Activated CD4-positive, alpha-beta T cell treated with anti-CD3 and anti-CD28 coated beads for 48 hours (primary cell): ENCODE measurements at regions not wholly inside any gene's neighbourhood (a gene's known extent, or its start where the extent isn't known, plus 50 kb on each side); places are given as distances from the start of the nearest gene placed in this dataset.
"Not testable (repeated sequence)": the region's sequence is repeated elsewhere in the genome, so short reads cannot be mapped to it uniquely, and the experiment has no call there.

Source experiments
- DNase-seq: peaks from one replicate; pipeline ENCODE4 v3.0.0-alpha.2; 2020

DNA sequence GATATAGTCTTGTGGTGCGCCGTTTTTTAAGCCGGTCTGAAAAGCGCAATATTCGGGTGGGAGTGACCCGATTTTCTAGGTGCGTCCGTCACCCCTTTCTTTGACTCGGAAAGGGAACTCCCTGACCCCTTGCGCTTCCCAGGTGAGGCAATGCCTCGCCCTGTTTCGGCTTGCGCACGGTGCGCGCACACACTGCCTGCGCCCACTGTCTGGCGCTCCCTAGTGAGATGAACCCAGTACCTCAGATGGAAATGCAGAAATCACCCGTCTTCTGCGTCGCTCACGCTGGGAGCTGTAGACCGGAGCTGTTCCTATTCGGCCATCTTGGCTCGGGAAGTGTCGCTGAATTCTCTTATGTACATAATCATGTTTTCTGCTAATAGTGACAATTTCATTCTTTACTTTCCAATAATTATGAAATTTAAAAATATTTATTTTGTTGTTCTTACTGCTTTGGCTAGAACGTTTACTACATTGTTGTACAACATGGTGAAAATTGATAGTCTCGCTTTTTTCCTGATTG, 61.2 kb upstream of the MINDY3 start:
- DNase-seq: not testable (repeated sequence)

DNA sequence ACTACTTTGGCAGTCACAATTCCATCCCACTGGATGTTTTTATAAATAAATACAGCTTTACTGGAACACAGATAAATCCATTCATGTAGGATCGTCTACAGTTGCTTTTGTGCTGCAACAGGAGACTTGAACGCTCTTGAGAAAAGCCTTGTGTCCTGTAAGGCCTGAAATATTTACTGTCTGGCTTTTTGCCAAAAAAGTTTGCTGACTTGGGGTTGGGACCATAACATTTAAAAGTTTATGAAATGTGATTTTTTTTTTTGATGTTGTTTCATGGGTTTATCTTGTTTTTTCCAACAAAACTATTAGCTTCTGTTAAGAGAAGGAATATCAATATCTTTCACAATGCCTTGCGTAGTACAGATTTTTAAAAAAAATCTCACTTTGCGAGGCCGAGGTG, 71.1 kb upstream of the MINDY3 start:
- DNase-seq: no peak

DNA sequence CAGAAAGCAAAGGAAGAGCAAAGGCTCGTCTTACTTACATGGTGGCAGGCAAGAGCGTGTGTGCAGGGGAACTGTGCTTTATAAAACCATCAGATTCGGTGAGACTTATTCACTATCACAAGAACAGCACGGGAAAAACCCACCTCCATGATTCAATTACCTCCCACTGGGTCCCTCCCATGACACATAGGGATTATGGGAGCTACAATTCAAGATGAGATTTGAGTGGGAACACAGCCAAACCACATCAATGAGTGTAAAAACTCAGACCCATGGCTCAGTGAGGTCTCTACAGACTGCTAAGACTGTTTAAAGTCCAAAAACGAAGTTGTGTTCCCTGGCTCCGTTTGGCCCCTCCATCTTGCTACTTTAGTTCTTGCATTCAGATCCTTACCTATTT, 79.2 kb upstream of the MINDY3 start:
- DNase-seq: not testable (repeated sequence)

DNA sequence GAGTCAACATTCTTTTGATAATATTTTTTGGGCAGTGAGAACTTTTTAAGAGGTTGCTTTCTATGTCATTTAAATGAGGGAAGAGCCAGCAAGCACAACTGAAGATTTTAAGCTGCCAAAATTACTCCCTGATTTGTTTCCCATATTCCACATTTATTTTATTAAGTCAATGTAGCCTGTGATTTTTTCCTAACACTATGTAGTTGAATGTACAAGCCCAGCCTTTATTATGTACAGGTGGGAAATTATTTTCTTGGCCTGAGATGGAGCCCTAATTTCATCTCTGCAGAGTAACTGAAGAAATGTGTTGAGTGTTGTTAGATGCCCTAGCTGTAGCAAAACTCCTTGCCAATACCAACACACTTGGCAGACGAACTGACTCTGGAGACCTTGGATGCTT, 83.1 kb upstream of the MINDY3 start:
- DNase-seq: no peak

DNA sequence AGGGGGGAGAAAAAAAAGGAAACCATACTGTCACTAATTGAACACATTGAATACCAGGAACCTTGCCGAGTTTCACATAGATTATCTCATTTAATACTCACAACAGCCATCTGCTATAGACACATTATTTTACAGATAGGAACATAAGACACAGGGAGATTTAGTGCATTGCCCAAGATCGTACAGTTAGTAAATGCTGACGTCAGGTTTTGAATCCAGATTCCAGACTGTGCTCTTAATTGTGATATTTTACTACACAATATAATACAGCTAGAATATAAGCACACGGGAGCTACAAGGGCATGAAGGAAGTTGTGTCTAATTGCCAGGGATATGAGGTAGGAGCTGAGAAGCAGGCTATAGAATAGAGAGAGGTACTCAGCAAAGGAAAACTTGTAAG, 93.9 kb upstream of the MINDY3 start:
- DNase-seq: no peak

DNA sequence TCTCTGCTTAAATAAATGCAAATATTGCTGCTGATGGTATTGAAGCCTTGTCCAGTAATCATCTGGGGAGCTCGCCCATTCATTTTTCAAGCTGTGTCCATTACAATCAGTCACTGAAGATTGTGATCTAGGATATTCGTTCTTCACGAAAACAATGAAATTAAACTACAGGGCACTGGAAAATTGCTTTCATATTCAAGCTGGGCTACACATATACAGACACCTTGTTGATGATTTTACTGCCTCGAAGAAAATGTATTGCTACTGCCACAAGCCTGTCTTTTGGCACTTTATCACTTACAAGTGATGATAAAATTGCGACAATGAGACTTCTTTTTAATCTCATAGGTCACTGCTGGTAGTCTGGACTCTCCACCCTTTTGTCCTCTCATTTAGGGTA, 100.0 kb upstream of the MINDY3 start:
- DNase-seq: no peak

DNA sequence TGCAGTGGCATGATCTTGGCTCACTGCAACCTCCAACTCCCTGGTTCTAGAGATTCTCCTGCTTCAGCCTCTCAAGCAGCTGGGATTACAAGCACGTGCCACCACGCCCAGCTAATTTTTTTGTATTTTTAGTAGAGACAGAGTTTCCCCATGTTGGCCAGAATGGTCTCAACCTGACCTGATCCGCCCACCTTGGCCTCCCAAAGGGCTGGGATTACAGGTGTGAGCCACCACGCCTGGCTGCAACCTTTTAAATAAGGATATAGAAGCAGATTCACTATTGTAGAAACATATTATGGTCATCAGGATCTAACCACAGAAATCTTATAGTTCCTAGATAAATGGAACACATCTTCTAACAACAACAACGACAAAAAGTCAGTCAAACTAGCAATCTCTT, 112.4 kb upstream of the MINDY3 start:
- DNase-seq: not testable (repeated sequence)

DNA sequence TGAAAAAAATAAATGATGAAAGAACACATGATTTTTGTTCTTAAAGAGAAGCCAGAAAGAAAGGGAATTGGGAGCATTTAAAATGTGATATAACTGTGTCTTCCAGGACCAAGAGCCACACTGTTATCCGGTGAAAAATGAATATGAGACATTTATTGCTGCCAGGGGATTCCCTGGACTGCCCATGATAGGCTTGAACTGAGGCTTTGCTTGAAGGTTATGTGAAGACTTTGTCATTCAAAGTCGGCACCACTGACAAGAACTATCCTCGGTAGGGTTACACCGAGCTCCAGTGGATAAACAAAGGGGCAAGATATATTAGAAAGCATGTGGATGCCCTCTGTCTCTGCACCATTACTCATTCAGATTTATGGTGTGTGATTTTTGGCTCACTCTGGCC, 125.4 kb upstream of the MINDY3 start:
- no peak for DNase-seq

DNA sequence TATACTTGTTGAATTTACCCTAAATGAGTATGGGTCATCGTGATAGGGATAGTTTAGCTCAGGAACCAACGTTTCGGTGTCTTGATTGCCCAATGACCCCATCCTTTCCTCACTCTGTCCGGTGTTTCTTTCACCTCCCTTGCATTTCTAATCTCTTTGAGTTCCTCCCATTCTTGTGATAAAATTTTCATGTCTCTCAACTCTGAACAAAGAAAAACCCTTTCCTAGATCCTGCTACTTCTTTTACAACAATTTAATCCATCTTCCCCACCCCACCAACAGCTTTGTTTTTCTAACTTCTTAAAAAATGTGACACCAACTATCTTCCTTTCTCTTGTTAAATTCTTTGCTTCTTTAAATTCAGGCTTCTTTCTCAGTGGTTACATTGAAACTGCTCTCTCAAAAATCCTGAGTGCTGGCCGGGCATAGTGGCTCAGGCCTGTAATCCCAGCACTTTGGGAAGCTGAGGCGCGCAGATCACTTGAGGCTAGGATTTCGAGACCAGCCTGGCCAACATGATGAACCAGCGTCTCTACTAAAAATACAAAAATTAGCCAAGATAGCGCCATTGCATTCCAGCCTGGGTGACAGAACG, 130.3 kb upstream of the MINDY3 start:
- DNase-seq: no peak

DNA sequence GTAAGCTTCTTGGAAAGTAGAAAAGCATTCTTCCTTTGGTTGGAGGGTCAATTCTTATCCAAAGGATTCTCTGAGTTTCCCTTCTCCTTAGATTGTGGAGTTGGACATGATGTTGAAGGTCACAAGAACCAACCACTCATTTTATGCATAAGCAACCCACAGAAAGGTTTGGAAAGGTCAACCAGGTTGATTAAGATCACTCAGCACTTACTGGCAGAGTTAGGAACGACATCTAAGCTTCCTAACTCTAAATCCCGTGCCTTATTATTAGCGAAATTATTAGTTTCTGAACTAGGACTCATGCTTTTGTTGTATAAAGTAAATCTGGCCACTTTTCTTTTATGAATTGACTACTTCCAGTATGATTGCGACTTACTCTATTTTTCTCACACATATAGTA, 137.0 kb upstream of the MINDY3 start:
- DNase-seq: no peak

DNA sequence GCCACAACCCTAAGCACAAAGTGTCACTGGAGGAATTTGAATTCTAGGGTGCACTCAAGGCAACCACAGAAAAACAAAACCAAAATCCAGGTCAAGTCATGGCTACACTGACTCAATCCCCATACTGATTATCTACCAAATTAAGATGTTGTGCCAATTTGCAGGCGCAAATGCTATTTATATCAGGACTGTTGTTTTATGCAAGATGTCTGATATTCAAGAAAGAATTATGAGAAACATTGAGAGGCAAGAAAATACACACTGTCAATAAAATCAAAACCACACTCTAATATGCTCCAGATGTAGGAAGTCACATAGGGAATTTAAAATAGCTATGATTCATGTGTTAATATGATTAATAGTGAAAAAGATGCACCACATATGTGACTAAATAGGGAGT, 141.3 kb upstream of the MINDY3 start:
- no peak for DNase-seq

DNA sequence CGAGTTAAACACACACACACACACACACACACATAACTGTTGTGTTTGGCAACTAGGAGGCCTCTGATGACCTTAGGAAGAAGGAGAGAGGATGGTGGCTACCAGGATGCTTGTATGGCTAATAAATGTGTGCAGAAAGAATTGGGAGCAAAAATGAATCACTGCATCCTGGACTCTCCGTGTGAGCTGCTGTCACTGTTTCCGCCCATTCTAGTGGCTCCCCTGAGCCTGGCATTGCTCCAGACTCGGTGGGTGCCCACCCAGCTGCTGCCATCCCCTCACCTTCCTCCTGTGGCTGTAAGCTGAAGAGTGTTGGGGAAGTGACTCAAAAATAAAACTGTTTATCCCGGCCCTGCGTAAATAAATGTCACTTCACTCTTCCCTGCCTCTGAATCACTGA, 149.5 kb upstream of the MINDY3 start:
- DNase-seq: no peak

DNA sequence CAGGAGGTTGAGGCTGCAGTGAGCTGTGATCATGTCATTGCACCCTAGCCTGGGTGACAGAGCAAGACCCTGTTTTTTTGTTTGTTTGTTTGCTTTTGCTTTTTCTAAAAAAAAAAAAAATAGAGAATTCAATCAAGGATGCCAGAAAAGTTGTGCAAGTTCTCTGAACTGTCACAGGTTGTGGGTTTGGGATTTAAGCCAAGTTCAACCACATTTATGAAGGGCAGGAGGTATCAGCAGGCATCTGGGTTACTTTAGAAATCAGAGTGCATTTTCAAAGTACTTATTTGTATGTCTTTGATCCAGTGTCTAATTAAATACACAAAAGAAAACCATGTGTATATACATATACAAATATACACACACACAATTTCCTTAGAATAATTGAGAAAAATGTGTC, 151.2 kb upstream of the MINDY3 start:
- DNase-seq: no peak

DNA sequence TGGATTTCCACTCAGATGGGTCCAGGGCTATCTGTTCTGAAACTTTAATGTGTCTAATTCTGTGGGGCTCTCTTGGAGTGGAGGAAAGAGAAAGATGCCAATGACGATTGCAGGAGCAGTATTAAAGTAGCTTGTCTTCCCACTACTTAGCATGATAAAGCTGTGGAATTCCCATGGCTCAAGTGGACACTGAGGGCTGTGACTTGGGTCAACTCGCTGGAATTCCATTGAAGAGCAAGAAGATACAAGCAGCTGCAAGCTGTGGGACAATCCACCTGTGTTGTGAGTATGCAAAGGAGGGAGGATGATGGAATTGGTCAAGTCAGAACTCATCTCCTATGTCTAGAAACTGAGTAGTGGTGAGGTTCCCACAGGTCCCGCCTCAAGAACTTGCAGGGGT, 154.2 kb upstream of the MINDY3 start:
- no peak for DNase-seq

DNA sequence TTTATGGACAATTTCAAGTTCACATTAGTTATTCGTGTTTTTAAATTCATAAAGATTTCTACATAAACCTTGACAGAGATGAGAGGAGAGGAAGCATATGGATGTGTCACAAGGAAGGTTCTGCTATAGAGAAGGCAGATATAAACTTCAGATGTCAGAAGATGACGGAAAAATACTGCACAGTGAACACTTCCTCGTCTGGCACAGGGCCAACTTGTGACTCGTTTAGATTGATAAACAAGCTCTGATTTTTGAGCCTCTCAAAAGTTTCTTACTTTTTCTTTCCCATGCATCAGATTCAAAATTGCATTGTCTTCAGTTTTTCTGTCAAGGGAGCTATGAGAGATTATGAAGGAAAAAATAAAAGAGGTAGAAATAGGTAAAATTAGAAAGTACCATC, 156.4 kb upstream of the MINDY3 start:
- DNase-seq: no peak

DNA sequence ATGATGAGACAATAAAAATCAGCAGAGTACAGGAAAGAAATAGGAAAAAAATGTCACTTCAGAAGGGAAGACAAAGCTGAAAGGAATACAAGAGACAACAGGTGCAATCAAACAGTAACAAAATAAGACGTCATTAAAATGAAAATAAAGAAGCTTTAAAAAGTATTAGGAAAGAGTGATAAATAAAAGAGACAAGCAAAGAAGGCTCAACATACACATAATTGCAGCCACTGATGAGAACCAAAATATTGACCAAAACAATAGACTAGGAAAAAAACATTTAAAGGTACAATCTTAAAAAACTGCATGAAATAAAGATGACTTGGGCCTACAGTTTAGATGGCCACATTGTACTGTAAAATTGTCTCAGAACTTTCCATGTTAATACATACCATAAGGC, 160.5 kb upstream of the MINDY3 start:
- DNase-seq: no peak

DNA sequence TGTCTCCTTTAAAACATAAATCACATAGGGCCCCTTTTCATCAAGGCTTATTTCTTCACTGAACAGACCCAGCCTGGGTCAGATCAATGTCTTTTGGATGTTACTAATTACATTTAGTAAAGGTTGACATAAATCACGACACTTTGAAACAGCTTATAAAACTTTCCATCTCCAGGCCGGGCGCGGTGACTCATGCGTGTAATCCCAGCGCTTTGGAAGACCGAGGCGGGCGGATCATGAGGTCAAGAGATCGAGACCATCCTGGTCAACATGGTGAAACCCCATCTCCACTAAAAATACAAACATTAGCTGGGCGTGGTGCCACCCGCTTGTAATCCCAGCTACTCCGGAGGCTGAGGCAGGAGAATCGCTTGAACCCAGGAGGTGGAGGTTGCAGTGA, 166.5 kb upstream of the MINDY3 start:
- DNase-seq: not testable (repeated sequence)

DNA sequence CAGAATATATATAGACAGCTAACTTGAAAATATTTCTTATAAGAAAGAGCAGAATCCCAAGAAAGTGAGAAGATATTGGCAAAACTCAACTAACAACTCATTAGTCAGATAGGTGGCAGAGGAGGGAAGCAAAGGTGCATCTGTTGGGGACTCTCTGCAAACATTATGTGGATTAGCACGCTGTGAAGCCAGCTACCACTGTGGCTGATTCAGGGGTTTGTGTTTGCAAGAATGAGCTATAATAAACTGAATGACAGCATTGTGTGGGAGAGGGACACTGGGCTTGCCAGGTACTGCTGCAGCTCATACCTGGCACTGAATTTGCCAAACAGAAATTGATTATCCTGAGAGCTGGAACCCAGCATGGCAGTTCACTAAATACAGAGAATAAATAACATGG, 170.3 kb upstream of the MINDY3 start:
- DNase-seq: no peak

DNA sequence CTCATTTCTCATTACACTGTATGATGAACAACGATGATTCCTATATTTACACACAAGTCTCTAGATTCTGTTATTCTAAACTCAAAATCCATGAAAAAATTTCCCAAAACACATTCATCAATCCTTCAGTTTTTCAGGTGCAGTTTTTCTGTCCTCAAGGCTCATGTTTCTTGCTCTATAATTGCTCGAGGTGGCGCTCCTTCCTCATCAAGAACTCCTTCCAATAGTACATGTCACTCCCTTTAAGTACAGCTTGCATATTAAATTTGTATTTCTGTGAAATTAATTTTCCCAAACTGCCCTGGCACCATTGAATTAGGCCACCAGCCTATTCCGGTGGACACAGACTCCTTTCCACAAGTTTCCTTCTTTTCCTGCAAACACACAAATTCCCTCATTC, 188.7 kb upstream of the MINDY3 start:
- no peak for DNase-seq

DNA sequence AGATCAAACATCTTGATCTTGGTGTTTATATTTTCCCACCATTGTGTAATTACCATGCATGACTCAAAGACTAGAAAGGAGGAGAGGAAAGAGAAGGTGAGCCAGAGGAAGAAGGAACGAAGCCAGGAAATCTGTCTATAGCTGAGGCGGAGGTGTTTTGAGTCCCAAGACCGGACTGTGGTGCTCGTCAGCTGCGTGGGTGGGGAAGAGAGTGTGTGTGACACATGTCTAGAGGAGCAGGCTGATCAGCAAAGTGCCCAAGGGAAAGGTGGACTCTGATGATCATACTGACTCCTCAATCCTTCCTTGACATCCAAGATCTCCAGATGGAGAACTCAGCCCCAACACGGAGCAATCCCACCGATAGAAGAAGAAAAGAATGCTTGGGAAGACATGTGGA, 189.5 kb upstream of the MINDY3 start:
- no peak for DNase-seq

DNA sequence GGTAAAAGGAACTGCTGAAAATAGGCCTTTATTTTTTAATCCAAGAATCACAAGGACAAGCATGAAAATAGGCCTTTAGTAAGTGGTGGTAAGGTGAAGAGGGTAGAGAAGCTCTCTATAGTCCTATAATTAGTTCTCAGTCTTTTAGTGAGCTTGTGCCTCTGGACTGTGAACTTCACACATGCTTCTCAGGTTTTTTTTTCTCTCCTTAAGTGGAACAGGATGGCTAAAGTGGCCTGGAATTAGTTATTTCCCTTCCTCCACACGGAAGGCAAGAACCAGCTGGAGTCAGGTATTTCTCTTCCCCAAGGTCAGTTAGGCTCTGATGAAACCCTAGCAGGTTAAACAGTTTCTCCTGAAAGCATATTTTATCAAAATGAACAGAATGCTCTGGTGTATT, 203.0 kb upstream of the MINDY3 start:
- no peak for DNase-seq

DNA sequence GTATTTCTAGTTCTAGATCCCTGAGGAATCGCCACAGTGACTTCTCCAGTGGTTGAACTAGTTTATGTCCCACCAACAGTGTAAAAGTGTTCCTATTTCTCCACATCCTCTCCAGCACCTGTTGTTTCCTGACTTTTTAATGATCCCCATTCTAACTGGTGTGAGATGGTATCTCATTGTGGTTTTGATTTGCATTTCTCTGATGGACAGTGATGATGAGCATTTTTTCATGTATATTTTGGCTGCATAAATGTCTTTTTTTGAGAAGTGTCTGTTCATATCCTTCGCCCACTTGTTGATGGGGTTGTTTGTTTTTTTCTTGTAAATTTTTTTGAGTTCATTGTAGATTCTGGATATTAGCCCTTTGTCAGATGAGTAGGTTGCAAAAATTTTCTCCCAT, 223.2 kb upstream of the MINDY3 start:
- DNase-seq: not testable (repeated sequence)

DNA sequence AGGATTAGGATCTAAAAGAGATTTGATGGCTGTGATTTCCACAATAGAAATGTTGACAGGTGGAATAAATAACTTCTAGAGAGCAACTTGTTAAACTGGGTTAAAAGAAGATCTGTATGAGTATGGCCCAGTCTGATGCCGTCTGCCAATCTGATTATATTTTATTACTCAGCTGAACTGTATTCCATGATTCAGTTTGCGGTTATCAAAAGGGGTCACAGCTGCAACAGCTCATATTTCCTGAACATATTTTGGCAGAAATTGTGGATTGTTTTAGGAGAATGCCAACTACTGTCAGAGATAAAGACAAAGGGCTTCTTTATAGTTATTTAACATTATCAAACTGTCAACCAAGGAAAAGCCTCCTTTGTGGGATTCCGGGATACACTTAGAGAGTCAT, 244.8 kb upstream of the MINDY3 start:
- DNase-seq: no peak

DNA sequence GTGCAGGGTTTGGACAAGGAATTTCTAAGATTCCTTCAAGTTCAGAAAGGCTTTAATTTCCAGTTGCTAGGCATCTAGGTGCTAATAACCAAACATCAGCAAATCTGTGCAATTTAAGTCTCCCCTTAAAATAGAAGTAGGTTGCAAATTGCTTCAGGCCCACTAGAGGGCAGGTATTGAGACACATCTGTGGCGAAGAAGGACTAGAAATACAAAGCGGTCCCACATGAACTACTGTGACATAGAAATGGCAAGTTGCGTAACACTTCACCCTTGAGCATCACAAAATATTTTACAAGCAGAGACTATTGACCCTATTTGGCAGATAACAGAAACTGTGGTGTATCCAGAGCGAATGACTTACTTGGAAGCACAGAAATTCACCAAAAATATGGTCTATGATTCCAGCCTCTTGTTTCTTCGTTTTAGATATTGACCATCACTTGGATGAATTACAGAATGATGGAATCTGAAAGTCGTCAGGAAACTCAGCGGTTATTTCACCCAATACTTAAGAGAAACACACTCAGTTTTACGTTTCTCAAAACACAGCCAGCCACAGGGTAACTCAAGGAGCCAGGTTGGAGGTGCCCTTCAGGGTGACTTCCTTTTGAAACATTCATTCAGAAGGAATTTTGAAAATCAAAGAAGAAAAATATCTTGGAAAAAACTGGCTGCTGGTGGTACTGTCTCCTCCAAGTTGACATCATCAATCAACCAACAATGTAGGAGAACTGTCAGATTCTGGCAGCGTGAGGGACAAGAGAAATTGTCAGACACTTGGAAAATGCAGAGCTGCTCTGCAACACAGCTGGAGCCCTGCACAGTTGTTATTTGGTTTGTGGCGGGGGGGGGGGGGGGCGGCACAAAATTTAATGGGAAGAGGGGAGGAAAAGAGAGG, 256.3 kb upstream of the MINDY3 start:
- DNase-seq: peak; percentile 2

DNA sequence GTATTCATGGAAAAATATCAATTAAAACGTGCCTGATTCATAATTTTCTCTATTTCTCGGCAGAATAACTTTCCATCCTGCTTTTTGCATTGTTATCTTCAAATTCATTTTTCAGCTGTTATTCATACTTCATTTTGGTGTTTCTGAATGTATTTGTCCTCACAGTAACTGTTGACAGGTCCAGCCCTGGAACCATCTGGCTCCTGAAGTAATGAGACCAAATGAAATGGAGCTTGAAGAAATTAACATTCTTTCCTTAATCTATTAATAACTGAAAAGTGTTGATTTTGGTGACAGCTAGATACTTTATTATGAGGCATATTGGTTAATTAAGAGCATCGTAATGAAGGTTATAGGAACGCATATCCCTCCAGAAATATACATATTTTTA, 257.0 kb upstream of the MINDY3 start:
- no peak for DNase-seq
